K562 (cell line): ENCODE measurements at regions not wholly inside any gene's neighbourhood (a gene's known extent, or its start where the extent isn't known, plus 50 kb on each side); places are given as distances from the start of the nearest gene placed in this dataset.

Source experiments
- ELK1 ChIP-seq: sonication (generic); formaldehyde crosslinking; IDR thresholded peaks from 2 replicates; pipeline ENCODE4 v1.8.1; 2022; ENCODE audit warnings: missing genetic modification reagents
- VEZF1 ChIP-seq: fragments of 200-800 bp; sonication (Bioruptor generic); IDR thresholded peaks from 2 replicates; pipeline ENCODE4 v1.6.1; 2017; ENCODE audit warnings: missing genetic modification characterization, missing compliant biosample characterization

- TF ChIP-seq VEZF1: no peak
- TF ChIP-seq ELK1 (CRISPR knock-in tag): no peak
Observed at GRCh38 chr14:65878586-65878985, 466.1 kb downstream of the FUT8 start.
